ENCODE measurements at regions not wholly inside any gene's neighbourhood (a gene's known extent, or its start where the extent isn't known, plus 50 kb on each side); places are given as distances from the start of the nearest gene placed in this dataset.

DNA sequence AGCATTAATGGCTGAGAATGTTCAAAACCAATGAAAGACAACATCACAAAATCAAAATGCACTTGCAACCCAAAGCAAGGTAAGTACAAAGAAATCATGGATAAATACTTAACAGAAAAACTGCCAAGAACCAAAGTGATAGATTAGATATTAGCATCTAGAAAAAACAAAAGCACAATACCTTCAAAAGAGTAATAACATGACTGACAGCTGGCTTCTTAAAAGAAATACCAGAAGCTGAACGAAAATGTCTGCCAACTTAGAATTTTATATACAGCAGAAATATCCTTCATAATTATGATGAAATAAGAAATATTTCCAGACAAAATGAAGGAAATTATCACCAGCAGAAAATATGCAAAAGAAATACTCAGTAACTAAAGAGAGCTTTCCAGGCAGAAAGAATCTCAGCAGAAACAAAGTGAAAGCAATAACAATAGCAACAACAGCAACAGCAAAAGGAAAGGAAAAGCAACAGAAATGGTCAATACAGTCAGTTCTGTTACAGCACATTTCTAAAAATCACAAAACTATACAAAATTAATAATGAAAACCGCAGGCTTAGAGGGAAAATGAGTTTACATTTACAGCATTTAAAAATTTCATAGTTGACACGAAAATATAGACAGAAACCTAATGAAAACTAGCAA is 121.5 kb upstream of the MAN1A1 start:
- no peaks in the 10 kb centered on the region for H3K36me3 ChIP-seq (ENCODE audit: control insufficient read depth in 2 of 3, insufficient read depth in 3 of 3, low read length in 3 of 3)
- H3K27me3 ChIP-seq (ENCODE audit: control insufficient read depth, insufficient read depth, low read length) = no peaks in the 10 kb centered on the region
- no peaks in the 10 kb centered on the region for H3K9me3 ChIP-seq (ENCODE audit: control insufficient read depth in 2 of 3, insufficient read depth in 1 of 3, low read length in 3 of 3)
- no peak for DNase-seq
- no peak for FAIRE-seq
- H3K4me1 ChIP-seq (ENCODE audit: control insufficient read depth in 2 of 3, insufficient read depth in 2 of 3, low read depth in 1 of 3, low read length in 3 of 3) = no peaks in the 10 kb centered on the region
- H3K9ac ChIP-seq (ENCODE audit: low read length in 3 of 3) = no peak overlapping the region
- intact Hi-C loops (cut with DNase I) = no loop called here
- H3K27ac ChIP-seq (ENCODE audit: low read depth in 2 of 2, low read length in 2 of 2) = no peak overlapping the region
- TF ChIP-seq, protein P1, sequence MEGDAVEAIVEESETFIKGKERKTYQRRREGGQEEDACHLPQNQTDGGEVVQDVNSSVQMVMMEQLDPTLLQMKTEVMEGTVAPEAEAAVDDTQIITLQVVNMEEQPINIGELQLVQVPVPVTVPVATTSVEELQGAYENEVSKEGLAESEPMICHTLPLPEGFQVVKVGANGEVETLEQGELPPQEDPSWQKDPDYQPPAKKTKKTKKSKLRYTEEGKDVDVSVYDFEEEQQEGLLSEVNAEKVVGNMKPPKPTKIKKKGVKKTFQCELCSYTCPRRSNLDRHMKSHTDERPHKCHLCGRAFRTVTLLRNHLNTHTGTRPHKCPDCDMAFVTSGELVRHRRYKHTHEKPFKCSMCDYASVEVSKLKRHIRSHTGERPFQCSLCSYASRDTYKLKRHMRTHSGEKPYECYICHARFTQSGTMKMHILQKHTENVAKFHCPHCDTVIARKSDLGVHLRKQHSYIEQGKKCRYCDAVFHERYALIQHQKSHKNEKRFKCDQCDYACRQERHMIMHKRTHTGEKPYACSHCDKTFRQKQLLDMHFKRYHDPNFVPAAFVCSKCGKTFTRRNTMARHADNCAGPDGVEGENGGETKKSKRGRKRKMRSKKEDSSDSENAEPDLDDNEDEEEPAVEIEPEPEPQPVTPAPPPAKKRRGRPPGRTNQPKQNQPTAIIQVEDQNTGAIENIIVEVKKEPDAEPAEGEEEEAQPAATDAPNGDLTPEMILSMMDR (IDR thresholded peaks at IDR 0.05; ENCODE audit: borderline replicate concordance, extremely low read depth, insufficient read depth) = no peak
- no peak overlapping the region for H3K4me3 ChIP-seq (ENCODE audit: low read length in 3 of 3)

DNA sequence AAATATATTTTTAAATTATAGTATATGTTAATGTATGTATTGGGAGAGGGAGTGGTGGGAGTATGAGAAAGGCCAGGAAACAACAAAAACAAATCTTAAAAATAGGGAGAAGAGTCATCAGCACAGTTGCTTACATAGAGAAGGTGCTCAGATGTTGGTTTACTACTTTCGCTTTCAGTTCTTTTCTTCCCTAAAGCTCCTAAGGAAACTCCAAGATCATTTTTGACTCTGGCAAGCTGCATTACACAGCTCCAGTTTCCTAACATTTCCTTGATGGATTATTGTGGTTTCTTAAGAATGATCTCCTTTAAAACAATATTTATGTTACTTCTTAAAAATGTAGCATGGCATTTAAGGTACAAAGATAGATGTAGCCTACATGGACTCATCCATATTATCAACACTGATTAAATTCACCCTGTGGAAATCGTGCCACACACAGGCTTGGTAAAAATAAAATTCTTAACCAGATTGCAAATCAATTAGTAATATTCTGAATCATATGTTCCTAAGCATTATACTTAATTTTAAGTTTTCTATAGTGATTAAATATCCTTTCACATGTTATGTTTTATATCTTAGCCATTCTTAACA is 118.0 kb upstream of the MAN1A1 start:
- intact Hi-C loops (cut with DNase I) = no loop called here
- H3K9ac ChIP-seq (ENCODE audit: low read length in 3 of 3) = no peak overlapping the region
- TF ChIP-seq, protein P1 (IDR thresholded peaks at IDR 0.05; ENCODE audit: borderline replicate concordance, extremely low read depth, insufficient read depth) = no peak
- no peaks in the 10 kb centered on the region for H3K27me3 ChIP-seq (ENCODE audit: control insufficient read depth, insufficient read depth, low read length)
- H3K4me3 ChIP-seq (ENCODE audit: low read length in 3 of 3) = peak overlapping the region in 2 of 3 donors; percentile 19 to 44
- H3K9me3 ChIP-seq (ENCODE audit: control insufficient read depth in 2 of 3, insufficient read depth in 1 of 3, low read length in 3 of 3) = no peaks in the 10 kb centered on the region
- peak; percentile 3 for FAIRE-seq
- no peak overlapping the region for H3K27ac ChIP-seq (ENCODE audit: low read depth in 2 of 2, low read length in 2 of 2)
- DNase-seq = no peak
- no peaks in the 10 kb centered on the region for H3K36me3 ChIP-seq (ENCODE audit: control insufficient read depth in 2 of 3, insufficient read depth in 3 of 3, low read length in 3 of 3)
- H3K4me1 ChIP-seq (ENCODE audit: control insufficient read depth in 2 of 3, insufficient read depth in 2 of 3, low read depth in 1 of 3, low read length in 3 of 3) = no peaks in the 10 kb centered on the region

DNA sequence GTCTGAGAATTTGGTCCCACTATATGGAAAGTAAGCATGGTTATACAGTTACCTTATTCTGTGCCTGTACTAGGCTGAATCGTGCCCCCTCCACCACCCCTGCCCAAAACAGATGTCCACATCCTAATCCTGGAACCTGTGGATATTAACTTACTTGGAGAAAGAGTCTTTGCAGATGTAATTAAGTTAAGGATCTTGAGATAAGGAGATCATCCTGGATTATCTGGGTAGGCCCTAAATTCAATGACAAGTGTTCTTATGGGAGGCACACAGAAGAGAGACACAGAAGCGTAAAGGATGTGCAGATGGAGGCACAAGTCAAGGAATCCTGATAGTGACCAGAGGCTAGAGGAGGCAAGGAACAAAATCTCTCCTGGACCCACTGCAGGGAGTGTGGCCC is 116.7 kb upstream of the MAN1A1 start:
- Histone ChIP-seq H3K27ac (ENCODE audit: low read depth in 2 of 2, low read length in 2 of 2) (no peak overlapping the region), H3K9ac (ENCODE audit: low read length in 3 of 3) (no peak overlapping the region), H3K4me1 (ENCODE audit: control insufficient read depth in 2 of 3, insufficient read depth in 2 of 3, low read depth in 1 of 3, low read length in 3 of 3) (no peaks in the 10 kb centered on the region), H3K27me3 (ENCODE audit: control insufficient read depth, insufficient read depth, low read length) (no peaks in the 10 kb centered on the region), H3K36me3 (ENCODE audit: control insufficient read depth in 2 of 3, insufficient read depth in 3 of 3, low read length in 3 of 3) (no peaks in the 10 kb centered on the region), H3K9me3 (ENCODE audit: control insufficient read depth in 2 of 3, insufficient read depth in 1 of 3, low read length in 3 of 3) (no peaks in the 10 kb centered on the region), H3K4me3 (ENCODE audit: low read length in 3 of 3) (no peak overlapping the region)
- intact Hi-C loops (cut with DNase I) = no loop called here
- FAIRE-seq (no peak), DNase-seq (no peak)
- TF ChIP-seq, protein P1 (IDR thresholded peaks at IDR 0.05; ENCODE audit: borderline replicate concordance, extremely low read depth, insufficient read depth) = no peak

All from kidney (tissue), 13 donors.